Gastroesophageal sphincter (tissue), 3 donors: ENCODE measurements at regions not wholly inside any gene's neighbourhood (a gene's known extent, or its start where the extent isn't known, plus 50 kb on each side); places are given as distances from the start of the nearest gene placed in this dataset.

Experiments used
- CTCF ChIP-seq, 4 experiments: fragments of 200-600 bp in 2 of 4; fragments of 450-650 bp in 2 of 4; sonication (generic) in 1 of 4; IDR thresholded peaks; one replicate each; pipeline ENCODE4 v1.5.1; 2017 to 2019; ENCODE audit warnings: antibody characterized with exemption in 4 of 4, mild to moderate bottlenecking in 2 of 4, moderate library complexity in 2 of 4
- POLR2AphosphoS5 ChIP-seq: sonication (generic); formaldehyde crosslinking; IDR thresholded peaks from one replicate; pipeline ENCODE4 v1.6.1; 2017; ENCODE audit warnings: antibody characterized with exemption

DNA sequence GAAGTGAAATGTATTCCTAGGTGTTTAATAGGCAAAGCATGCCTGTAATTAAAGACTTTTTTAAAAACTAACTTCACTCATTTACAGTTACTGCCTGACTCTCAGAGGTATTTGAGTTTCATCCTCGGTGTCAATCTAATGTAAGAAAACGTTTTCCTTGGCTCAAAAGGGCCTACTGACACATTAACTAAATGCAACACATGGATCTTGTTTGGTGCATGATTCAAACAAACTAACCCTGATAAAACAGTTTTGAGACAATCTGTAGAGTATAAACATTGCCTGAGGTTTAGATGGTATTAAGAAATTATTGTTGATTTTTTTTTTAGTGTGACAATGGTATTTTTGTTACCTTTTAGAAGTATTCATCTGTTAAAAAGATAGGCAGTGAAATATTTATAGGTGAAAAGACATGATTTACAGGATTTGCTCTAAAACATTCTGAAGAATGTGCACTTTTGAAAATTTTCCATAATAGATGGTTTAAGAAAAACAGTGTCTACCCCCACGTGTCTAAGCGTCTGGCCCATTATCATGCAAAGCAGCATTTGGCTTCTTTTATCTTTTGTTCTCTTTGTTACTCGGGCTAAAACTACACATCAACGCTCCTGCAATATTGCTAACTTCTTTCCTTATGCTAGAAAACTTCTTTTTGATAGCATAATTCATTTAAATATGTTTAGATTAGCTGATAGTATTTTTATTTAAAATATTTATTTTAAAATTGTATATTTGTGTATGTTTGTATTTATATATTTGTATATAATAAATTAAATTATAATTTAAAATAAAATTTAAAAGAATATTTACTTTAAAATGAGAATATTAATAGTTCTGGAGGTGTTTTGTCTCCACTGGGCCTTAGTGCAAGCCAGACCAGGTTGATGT lies 160.2 kb upstream of the NDUFV2 start:
- TF ChIP-seq CTCF (IDR thresholded peaks at IDR 0.05) (no peak), POLR2AphosphoS5 (no peak)
